ENCODE measurements at regions not wholly inside any gene's neighbourhood (a gene's known extent, or its start where the extent isn't known, plus 50 kb on each side); places are given as distances from the start of the nearest gene placed in this dataset.

GRCh38 chr10:24153031-24153430 lies 55.9 kb upstream of the KIAA1217 start:
- no peak for DNase-seq

GRCh38 chr10:24153537-24153936 lies 55.4 kb upstream of the KIAA1217 start:
- no peak for DNase-seq

- DNase-seq, result no peak
These were observed 52.3 kb upstream of the KIAA1217 start for GRCh38 chr10:24156686-24157085.

GRCh38 chr10:24157567-24157966 lies 51.4 kb upstream of the KIAA1217 start:
- DNase-seq, result no peak

All from NCI-H1092 (cell line).